GM21381 (cell line): ENCODE measurements at regions not wholly inside any gene's neighbourhood (a gene's known extent, or its start where the extent isn't known, plus 50 kb on each side); places are given as distances from the start of the nearest gene placed in this dataset.

Source experiments
- ATAC-seq: cut with Tn5 transposase; IDR thresholded peaks from one replicate; pipeline ENCODE4 v1.9.1; 2021; ENCODE audit warnings: mild to moderate bottlenecking, moderate library complexity; ENCODE audit not compliant: unreplicated experiment

DNA sequence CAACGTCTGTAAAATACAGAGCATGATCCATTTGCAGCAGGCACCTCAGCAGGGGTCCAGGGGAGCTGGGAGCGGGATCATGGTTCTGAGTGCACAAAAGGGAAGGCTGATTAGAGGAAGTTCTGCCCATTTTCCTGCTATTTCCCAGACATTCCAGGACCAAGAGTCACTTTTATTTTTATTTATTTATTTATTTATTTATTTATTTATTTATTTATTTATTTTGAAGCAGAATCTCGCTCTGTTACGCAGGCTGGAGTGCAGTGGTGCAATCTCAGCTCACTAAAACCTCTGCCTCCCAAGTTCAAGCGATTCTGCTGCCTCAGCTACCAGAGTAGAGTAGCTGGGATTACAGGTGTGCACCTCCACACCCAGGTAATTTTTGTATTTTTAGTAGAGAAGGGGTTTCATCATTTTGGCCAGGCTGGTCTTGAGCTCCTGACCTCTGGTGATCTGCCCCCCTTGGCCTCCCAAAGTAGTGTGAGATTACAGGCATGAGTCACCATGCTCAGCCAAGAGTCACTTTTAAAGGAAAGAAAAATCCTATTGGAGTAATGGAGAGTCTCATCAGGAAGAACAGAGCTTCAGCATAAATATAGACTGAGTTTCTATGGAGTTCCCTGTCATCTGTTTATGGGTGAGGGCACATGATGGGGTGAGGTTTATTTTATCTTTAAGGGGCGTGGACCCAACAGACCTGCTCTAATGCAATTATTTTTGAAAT is 355.2 kb downstream of the HAPSTR1 start:
- no peak for ATAC-seq

DNA sequence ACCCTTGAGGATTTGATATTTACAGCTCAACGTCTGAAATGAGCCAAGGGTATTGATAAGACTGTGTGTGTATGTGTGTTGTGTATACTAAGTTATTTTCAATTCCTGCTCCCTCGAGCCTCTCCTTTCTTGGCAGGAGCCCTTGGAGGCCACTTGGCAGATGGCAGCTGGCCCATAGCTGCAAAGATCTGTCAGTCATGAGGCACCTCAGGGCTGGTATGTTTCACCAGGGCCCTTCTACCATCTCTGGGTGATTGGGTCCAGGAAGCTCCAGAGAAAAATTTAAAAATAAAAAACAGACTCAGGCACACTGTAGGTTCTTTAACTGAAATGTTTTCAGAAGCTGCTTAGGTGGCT is 355.7 kb downstream of the HAPSTR1 start:
- no peak for ATAC-seq

DNA sequence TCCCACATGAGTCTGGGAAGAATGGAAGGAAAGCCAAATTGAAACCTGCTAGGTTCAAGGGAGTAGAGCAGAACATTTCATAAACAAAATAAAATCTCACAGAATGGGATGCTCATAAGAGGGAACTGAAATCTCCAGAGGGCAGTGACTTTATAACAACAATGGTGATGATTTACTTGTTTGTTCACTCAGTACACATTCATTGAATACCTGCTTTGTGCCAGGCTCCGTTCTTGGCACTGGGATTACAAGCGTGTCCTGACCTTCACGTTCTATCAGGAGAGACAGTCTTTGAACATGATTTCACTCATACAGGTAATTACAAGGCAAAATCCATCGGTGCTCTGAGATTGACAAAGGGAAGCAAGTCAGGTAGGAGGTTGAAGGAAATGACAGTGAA is 356.3 kb downstream of the HAPSTR1 start:
- no peak for ATAC-seq

DNA sequence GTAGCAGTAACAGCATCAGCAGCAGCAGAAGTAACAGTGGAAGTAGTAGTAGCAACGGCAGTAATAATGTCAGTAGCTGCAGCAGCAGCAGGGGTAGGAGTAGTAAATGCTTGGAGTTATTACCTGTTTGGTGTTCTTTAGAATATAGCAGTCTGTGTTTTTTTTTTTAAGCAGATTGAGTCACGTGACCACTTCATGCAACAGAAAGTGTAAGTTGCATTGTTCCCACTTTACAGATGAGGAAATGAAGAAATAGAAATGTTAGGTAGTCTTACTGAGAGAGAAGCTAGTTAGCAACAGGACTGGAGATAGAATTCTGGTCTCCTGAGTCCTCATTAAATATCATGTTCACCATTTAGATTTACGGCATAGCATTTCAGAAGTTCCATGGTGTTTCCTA is 358.2 kb downstream of the HAPSTR1 start:
- no peak for ATAC-seq

DNA sequence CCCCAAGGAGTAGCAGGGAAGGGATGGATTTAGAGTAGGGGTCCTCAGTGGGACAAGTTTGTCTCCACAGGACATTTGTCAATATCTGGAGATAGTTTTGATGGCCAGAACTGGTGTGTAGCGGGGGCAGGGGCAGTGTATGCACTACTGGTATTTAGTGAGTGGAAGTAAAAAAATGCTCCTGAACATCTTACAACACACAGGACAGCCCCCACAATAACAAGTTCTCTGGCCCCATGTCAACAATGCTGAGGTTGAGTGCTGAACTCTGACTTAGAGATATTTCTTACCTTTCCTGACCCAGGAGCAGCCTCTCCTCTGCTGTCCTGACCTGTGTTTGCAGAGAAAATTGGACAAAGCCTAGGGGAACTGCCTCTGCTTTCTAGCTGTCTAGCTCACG is 365.8 kb downstream of the HAPSTR1 start:
- no peak for ATAC-seq

- ATAC-seq, result no peak
Observed at GRCh38 chr16:9458816-9459215, 367.4 kb downstream of the HAPSTR1 start.

DNA sequence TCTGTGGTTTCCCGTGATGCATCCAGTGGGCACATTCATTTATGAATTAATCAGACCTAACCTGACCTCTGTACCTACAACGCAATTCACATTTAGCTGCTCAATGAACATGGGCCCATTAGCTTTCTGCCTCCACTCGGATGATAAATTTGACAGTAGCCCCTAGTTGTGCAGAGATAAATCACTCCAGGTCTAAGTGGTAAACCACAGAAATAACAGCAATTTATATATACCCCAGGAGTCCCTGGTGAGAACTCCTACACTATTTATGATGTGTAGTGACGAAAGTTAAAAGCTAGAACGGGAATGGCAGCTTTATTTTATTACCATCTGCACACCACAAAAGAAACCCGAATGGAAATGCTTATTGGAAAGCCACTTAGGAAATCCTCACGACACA is 371.5 kb downstream of the HAPSTR1 start:
- ATAC-seq, result no peak

DNA sequence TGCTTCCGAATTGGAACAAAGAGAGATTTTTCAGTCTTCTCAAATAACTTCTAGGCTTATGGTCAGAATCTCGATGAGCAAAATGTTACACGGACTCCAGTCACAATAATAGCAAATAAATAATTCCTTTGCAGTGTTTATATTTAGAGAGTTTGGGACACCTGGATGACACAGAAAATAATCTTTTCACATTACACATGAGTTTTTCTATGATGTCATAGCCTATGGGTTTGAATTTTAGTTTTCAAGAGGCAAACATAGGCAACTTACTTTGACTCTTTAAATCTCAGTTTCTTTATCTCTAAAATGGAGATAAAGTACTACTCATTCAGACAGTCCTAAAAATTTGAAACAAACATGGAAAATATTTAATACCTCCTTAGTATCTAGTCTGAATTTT is 372.0 kb downstream of the HAPSTR1 start:
- no peak for ATAC-seq

DNA sequence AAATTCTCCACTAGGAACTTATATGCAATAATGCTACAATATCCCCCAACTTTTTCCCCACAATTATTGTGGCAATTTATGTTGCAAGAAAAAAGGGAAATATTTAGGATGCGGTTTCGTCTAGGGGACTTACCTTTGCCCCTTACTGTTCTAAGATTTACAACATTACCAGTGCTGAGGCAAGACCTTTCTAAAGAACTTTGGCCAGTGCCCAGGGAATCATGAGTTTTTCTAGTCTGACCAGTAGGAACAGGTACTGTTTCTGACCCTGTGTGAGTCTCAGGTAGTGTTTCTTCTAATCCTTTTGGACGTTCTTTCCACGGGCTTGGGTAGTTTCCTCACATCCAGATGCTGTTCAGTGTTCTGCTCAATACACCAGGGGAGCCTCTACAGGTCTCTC is 373.7 kb downstream of the HAPSTR1 start:
- no peak for ATAC-seq

DNA sequence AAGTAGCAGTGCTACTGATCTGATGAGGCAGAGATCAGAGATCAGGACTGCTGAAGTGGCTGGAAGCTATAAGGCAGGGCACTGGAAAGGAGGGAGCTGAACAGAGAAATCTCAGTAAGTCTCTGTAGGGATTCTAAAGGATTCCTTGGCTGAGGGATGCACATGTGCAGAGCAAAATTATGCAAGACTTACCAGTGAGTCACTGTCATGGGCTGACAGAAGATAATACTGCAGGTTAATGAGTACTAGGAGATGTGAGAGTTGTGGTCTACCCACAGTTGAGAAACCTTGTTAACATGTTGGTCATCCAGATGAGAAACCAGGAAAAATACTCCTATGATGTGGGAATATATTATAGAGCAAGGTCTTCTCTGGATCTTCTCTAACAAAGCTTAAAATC is 378.1 kb downstream of the HAPSTR1 start:
- ATAC-seq, result no peak

- no peak for ATAC-seq
Observed at GRCh38 chr16:9476744-9477143, 385.3 kb downstream of the HAPSTR1 start.

GRCh38 chr16:9479008-9479407 is 387.6 kb downstream of the HAPSTR1 start:
- ATAC-seq, result no peak

DNA sequence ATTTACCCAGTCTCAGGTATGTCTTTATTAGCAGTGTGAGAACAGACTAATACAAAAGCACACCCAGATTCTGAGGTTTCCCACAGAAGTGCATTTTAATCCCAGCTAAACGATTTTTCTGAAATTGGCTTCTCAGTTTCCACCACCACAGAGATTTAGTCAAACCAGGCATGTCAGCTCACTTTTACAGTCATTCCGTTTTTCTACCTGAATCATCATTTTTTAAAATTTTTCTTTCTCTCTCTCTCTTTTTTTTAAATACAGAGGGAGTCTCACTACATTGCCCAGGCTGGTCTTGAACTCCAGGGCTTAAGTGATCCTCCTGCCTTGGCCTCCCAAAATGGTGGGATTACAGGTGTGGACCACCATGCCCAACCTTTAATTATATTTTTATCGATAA is 389.1 kb downstream of the HAPSTR1 start:
- ATAC-seq, result no peak

GRCh38 chr16:9481747-9482730 is 390.6 kb downstream of the HAPSTR1 start:
- ATAC-seq, result no peak

DNA sequence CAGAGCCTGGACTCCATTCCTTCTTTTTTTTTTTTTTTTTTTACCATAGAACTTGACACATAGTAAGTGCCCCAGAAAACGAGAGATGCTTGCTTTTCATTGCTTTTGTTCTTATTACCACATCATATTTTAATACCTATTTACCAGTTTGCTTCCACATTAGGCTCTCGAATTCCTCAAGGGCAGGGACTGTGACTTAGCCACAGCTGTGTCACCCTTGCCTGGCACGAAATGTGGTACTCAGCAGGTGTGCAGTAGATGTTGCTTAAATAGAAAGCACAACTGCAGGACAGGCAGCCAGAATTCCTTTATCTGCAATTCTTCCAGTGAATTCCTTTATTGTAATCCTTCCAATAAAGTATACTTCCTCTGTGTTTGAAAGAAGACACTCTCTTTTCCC is 393.0 kb downstream of the HAPSTR1 start:
- ATAC-seq, result no peak

GRCh38 chr16:9484881-9485280 is 393.4 kb downstream of the HAPSTR1 start:
- no peak for ATAC-seq

- ATAC-seq, result no peak
Observed at GRCh38 chr16:9489835-9490467, 398.5 kb downstream of the HAPSTR1 start.

DNA sequence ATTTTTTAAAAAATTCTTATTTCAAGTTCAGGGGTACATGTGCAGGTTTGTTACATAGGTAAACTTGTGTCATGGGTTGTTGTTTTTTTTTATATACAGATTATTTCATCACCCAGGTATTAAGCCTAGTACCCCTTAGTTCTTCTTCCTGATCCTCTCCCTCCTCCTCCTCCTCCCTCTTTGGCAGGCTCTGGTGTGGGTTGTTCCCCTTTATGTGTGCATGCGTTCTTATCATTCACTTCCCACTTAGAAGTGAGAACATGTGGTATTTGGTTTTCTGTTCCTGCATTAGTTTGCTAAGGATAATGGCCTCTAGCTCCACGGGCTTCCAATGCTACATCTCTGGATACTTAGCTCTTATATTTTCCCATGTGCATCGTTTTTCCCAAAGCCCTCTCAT is 404.4 kb downstream of the HAPSTR1 start:
- no peak for ATAC-seq

DNA sequence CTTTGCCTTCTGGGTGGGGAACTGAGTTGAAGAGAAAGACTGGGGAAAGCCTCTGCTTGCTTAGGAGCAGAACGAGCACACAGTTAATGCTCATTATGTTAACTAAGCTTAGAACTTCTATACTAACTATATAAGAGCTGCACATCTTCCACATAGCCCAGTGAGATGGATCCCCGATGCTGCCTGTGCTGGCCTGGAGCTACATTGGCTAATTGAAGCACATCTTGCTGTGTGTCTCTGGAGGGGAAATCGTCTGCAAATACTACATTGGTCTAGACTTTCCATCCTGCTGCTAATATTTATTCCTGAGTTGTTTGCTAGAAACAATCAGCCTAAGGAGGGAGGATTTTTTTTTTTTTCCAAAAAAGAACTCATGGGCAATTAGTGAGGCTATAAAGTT is 406.3 kb downstream of the HAPSTR1 start:
- ATAC-seq, result no peak

DNA sequence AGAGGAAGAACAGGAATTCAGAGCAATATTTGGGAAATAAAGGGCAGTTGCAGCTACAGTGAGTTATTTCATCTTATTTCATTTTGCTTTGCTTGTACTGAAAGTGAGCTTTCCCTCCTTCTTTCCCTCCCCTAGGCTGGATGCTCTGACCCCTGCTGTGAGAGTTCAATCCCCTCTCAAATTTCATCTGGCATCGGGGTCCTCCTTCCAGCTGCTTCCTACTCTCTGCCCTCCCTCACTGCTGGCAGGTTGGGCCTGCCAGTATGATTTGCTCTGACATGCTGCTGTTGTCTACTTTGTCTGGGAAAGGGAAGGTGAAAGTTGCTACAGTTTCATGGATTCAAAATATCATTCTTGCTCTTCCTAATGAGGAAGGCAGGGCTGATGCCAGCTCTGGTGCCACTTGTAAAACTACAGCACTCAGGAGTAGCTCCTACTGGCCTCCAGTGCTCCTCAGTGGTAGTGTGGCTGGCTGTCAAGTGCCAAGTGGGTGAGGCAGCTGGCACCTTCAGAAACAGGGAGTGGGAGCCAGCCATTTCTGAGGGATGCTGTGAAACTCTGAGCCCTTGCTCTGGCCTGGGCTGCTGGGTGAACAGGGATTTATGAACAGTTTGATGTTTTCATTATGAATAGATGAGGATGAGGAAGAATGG is 408.6 kb downstream of the HAPSTR1 start:
- ATAC-seq, result no peak

- ATAC-seq, result no peak
Observed at GRCh38 chr16:9500872-9501271, 409.4 kb downstream of the HAPSTR1 start.
